H1 (cell line): ENCODE measurements at regions not wholly inside any gene's neighbourhood (a gene's known extent, or its start where the extent isn't known, plus 50 kb on each side); places are given as distances from the start of the nearest gene placed in this dataset.

Experiments
- CTCF ChIA-PET: fragments of 300-600 bp; sonication (Branson Sonifier 250); formaldehyde crosslinking; loops from one replicate; lab custom pipeline; 2021; ENCODE audit not compliant: partially characterized antibody; lab: Charles Lee
- POLR2A ChIA-PET: fragments of 300-600 bp; sonication (Branson Sonifier 250); formaldehyde crosslinking; loops from one replicate; lab custom pipeline; 2021; ENCODE audit warnings: inconsistent platforms; ENCODE audit not compliant: partially characterized antibody; lab: Charles Lee
- DNase-seq, 2 experiments: peaks; one replicate each; pipeline versions ENCODE4 v3.0.0 to v3.0.0-alpha.2; 2010 to 2022; ENCODE audit warnings: low spot score in 2 of 2, low read depth in 1 of 2, mixed read lengths in 1 of 2
- FAIRE-seq: peaks from 2 replicates; lab custom pipeline; 2011; peaks lifted over from hg19 to GRCh38; lab: Jason Lieb, UNC
- H2AFZ ChIP-seq: 2 replicates; pipeline ENCODE4 v1.8.1; 2012; ENCODE audit warnings: low read length, inconsistent platforms
- H2AK5ac ChIP-seq: 2 replicates; pipeline ENCODE4 v1.6.1; 2013; ENCODE audit warnings: low read depth, low read length
- H2BK120ac ChIP-seq: replicated peaks from 2 replicates; pipeline ENCODE3; 2013; ENCODE audit warnings: low read depth, low read length, inconsistent platforms
- H2BK12ac ChIP-seq: 2 replicates; pipeline ENCODE4 v1.6.1; 2013; ENCODE audit warnings: low read depth, low read length
- H2BK15ac ChIP-seq: 2 replicates; pipeline ENCODE4 v1.6.1; 2013; ENCODE audit warnings: low read length
- H2BK20ac ChIP-seq: 2 replicates; pipeline ENCODE4 v1.6.1; 2013; ENCODE audit warnings: low read length
- H2BK5ac ChIP-seq: 2 replicates; pipeline ENCODE4 v1.6.1; 2013; ENCODE audit warnings: low read depth, low read length
- H3K14ac ChIP-seq: 2 replicates; pipeline ENCODE4 v1.6.1; 2013; ENCODE audit warnings: inconsistent platforms; ENCODE audit not compliant: insufficient read length
- H3K18ac ChIP-seq: 2 replicates; pipeline ENCODE4 v1.6.1; 2013; ENCODE audit warnings: low read length; ENCODE audit errors: extremely low read depth
- H3K23ac ChIP-seq: 2 replicates; pipeline ENCODE4 v1.6.1; 2013; ENCODE audit warnings: inconsistent platforms; ENCODE audit not compliant: insufficient read length
- H3K23me2 ChIP-seq: 2 replicates; pipeline ENCODE4 v1.6.1; 2013; ENCODE audit warnings: low read depth, low read length
- H3K27ac ChIP-seq: 2 replicates; pipeline ENCODE4 v1.6.1; 2011; ENCODE audit warnings: low read depth, low read length, inconsistent platforms
- H3K27me3 ChIP-seq, 4 experiments: replicated peaks in 1 of 4; 1 replicate in 1 of 4; 2 replicates in 3 of 4; pipeline versions ENCODE4 v1.6.1 to v1.8.1; 2011 to 2013; ENCODE audit warnings: low read length in 3 of 4, mild to moderate bottlenecking in 3 of 4, inconsistent platforms in 2 of 4, mixed read lengths in 2 of 4, moderate library complexity in 1 of 4; ENCODE audit not compliant: control insufficient read depth in 3 of 4, insufficient read depth in 3 of 4; ENCODE audit errors: extremely low read depth in 1 of 4
- H3K36me3 ChIP-seq, 4 experiments: 2 replicates each; pipeline versions ENCODE4 v1.6.1 to v1.8.1; 2011 to 2013; ENCODE audit warnings: mild to moderate bottlenecking in 4 of 4, low read length in 3 of 4, moderate library complexity in 2 of 4, control low read depth in 1 of 4, inconsistent platforms in 1 of 4; ENCODE audit not compliant: insufficient read depth in 4 of 4, control insufficient read depth in 2 of 4
- H3K4ac ChIP-seq: replicated peaks from 2 replicates; pipeline ENCODE3; 2013; ENCODE audit warnings: low read length, low read depth, mixed read lengths, inconsistent platforms; ENCODE audit not compliant: insufficient read length
- H3K4me1 ChIP-seq, 4 experiments: replicated peaks in 1 of 4; 1 replicate in 1 of 4; 2 replicates in 3 of 4; pipeline versions ENCODE4 v1.6.1 to v1.8.1; 2011 to 2013; ENCODE audit warnings: low read length in 3 of 4, inconsistent platforms in 2 of 4, mixed read lengths in 1 of 4; ENCODE audit not compliant: insufficient read depth in 4 of 4, control insufficient read depth in 3 of 4
- H3K4me2 ChIP-seq, 2 experiments: 2 replicates each; pipeline versions ENCODE4 v1.6.1 to v1.8.1; 2011 to 2013; ENCODE audit warnings: low read depth in 2 of 2, low read length in 2 of 2, control low read depth in 1 of 2, inconsistent platforms in 1 of 2, mild to moderate bottlenecking in 1 of 2; ENCODE audit not compliant: insufficient read depth in 1 of 2
- H3K4me3 ChIP-seq, 4 experiments: fragments of 200-600, 300-600 bp in 1 of 4; sonication (generic), shearing (Covaris generic), sonication (Bioruptor Twin) in 1 of 4; 2 replicates each; pipeline versions ENCODE4 v1.5.1 to v1.8.1; 2011 to 2016; ENCODE audit warnings: low read length in 4 of 4, low read depth in 3 of 4, control low read depth in 2 of 4, inconsistent platforms in 2 of 4, mild to moderate bottlenecking in 2 of 4, mixed read lengths in 1 of 4, moderate library complexity in 1 of 4; ENCODE audit not compliant: insufficient read depth in 2 of 4; ENCODE audit errors: extremely low read depth in 1 of 4
- H3K56ac ChIP-seq: replicated peaks from 2 replicates; pipeline ENCODE3; 2013; ENCODE audit warnings: low read depth, mild to moderate bottlenecking, mixed read lengths, low read length, inconsistent platforms; ENCODE audit not compliant: insufficient read length
- H3K79me1 ChIP-seq: 2 replicates; pipeline ENCODE4 v1.6.1; 2013; ENCODE audit warnings: low read depth, low read length, control low read depth
- H3K79me2 ChIP-seq, 2 experiments: 2 replicates each; pipeline versions ENCODE4 v1.6.1 to v1.8.1; 2012 to 2013; ENCODE audit warnings: low read length in 2 of 2, mild to moderate bottlenecking in 2 of 2, inconsistent platforms in 1 of 2; ENCODE audit not compliant: insufficient read depth in 2 of 2, control insufficient read depth in 1 of 2
- H3K9ac ChIP-seq, 4 experiments: replicated peaks in 1 of 4; 1 replicate in 1 of 4; 2 replicates in 3 of 4; pipeline versions ENCODE4 v1.6.1 to v1.8.1; 2011 to 2013; ENCODE audit warnings: low read depth in 3 of 4, low read length in 3 of 4, control low read depth in 2 of 4, mild to moderate bottlenecking in 2 of 4, moderate library complexity in 2 of 4, inconsistent platforms in 1 of 4; ENCODE audit errors: extremely low read depth in 1 of 4
- H3K9me3 ChIP-seq, 2 experiments: 2 replicates each; pipeline versions ENCODE4 v1.6.1 to v1.8.1; 2012 to 2013; ENCODE audit warnings: mild to moderate bottlenecking in 2 of 2, moderate library complexity in 2 of 2, control low read depth in 1 of 2, inconsistent platforms in 1 of 2, low read depth in 1 of 2, low read length in 1 of 2, mixed read lengths in 1 of 2; ENCODE audit not compliant: insufficient read depth in 2 of 2
- H4K20me1 ChIP-seq, 2 experiments: replicated peaks in 1 of 2; 2 replicates each; pipeline versions ENCODE3 to v1.8.1; 2011 to 2013; ENCODE audit warnings: inconsistent platforms in 2 of 2, low read length in 2 of 2, mild to moderate bottlenecking in 1 of 2; ENCODE audit not compliant: insufficient read depth in 2 of 2, control insufficient read depth in 1 of 2
- H4K5ac ChIP-seq: 2 replicates; pipeline ENCODE4 v1.6.1; 2013; ENCODE audit warnings: low read length, low read depth, mixed read lengths, inconsistent platforms; ENCODE audit not compliant: insufficient read length
- H4K8ac ChIP-seq: 2 replicates; pipeline ENCODE4 v1.8.0; 2013; ENCODE audit warnings: mild to moderate bottlenecking, moderate library complexity, low read length, inconsistent platforms; ENCODE audit not compliant: insufficient read depth; ENCODE audit errors: extremely low read depth
- H4K91ac ChIP-seq: replicated peaks from 2 replicates; pipeline ENCODE3; 2013; ENCODE audit warnings: low read length, mixed read lengths, inconsistent platforms; ENCODE audit not compliant: insufficient read length
- ASH2L ChIP-seq: fragments of 200-600, 300-600 bp; sonication (generic); IDR thresholded peaks from one replicate; pipeline ENCODE4 v1.7.1; 2017; ENCODE audit warnings: low read length
- BCL11A ChIP-seq, 2 experiments: IDR thresholded peaks; one replicate each; pipeline ENCODE4 v1.6.1; 2011; ENCODE audit warnings: low read depth in 2 of 2, low read length in 2 of 2, mild to moderate bottlenecking in 2 of 2
- KDM1A ChIP-seq: fragments of 200-600, 300-600 bp; sonication (generic); IDR thresholded peaks from 2 replicates; pipeline ENCODE4 v1.7.1; 2016; ENCODE audit warnings: mild to moderate bottlenecking, low read length, borderline replicate concordance
- KDM5A ChIP-seq: fragments of 200-600 bp; IDR thresholded peaks from 2 replicates; pipeline ENCODE4 v1.7.1; 2012; ENCODE audit warnings: mild to moderate bottlenecking, low read length, inconsistent platforms, mixed read lengths
- POLR2A ChIP-seq, 2 experiments: IDR thresholded peaks; 1 replicate in 1 of 2; 2 replicates in 1 of 2; pipeline ENCODE4 v1.6.1; 2011; ENCODE audit warnings: low read depth in 2 of 2, low read length in 2 of 2, mild to moderate bottlenecking in 2 of 2; ENCODE audit errors: control extremely low read depth in 1 of 2
- RNF2 ChIP-seq: fragments of 200-900, 300-1000 bp; sonication (generic); IDR thresholded peaks from 2 replicates; pipeline ENCODE4 v1.7.1; 2016; ENCODE audit warnings: borderline replicate concordance, low read depth, mild to moderate bottlenecking, antibody characterized with exemption, low read length; ENCODE audit not compliant: poor library complexity, severe bottlenecking; ENCODE audit errors: missing control alignments
- SRF ChIP-seq: IDR thresholded peaks from 2 replicates; pipeline ENCODE4 v1.6.1; 2011; ENCODE audit warnings: mild to moderate bottlenecking, low read depth, low read length, moderate library complexity
- TEAD4 ChIP-seq: IDR thresholded peaks from 2 replicates; pipeline ENCODE4 v1.6.1; 2012; ENCODE audit warnings: low read depth, low read length, inconsistent platforms, mixed read lengths

- Histone ChIP-seq H3K18ac (no peak overlapping the region), H2BK120ac (no peak overlapping the region), H3K27me3 (no peaks in the 10 kb centered on the region), H3K4me1 (no peaks in the 10 kb centered on the region; a peak in 2 of 7 replicates), H3K23ac (no peak overlapping the region), H3K4me2 (no peak overlapping the region), H2AFZ (peak overlapping the region; percentile 6; the same call in 1 of the 2 replicates), H3K4ac (no peak overlapping the region), H3K4me3 (no peak overlapping the region), H2BK5ac (no peak overlapping the region), H4K5ac (no peak overlapping the region), H2BK20ac (no peak overlapping the region), H4K8ac (no peak overlapping the region), H3K79me2 (no peaks in the 10 kb centered on the region), H3K27ac (no peak overlapping the region), H4K20me1 (no peaks in the 10 kb centered on the region), H2BK15ac (no peak overlapping the region), H3K36me3 (no peaks in the 10 kb centered on the region), H4K91ac (no peak overlapping the region), H3K79me1 (no peaks in the 10 kb centered on the region), H2BK12ac (no peak overlapping the region), H3K14ac (no peak overlapping the region), H3K23me2 (no peaks in the 10 kb centered on the region), H2AK5ac (no peak overlapping the region), H3K9me3 (no peaks in the 10 kb centered on the region), H3K56ac (no peak overlapping the region), H3K9ac (no peak overlapping the region)
- FAIRE-seq (no peak), DNase-seq (no peak)
- ChIA-PET POLR2A (no interaction called here), CTCF (interaction anchor here (0.6 to 0.8 kb wide), 3 partner anchors 221 to 659 kb away, joined by 3 read pairs; no protein-coding TSS in a partner anchor)
- TF ChIP-seq ASH2L (no peak), TEAD4 (no peak), RNF2 (no peak), POLR2A (IDR thresholded peaks at IDR 0.05; ENCODE audit: control extremely low read depth in 1 of 2, low read depth in 2 of 2, low read length in 2 of 2) (no peak), BCL11A (IDR thresholded peaks at IDR 0.05; ENCODE audit: low read depth in 2 of 2, low read length in 2 of 2) (no peak), SRF (no peak), KDM1A (no peak), KDM5A (no peak)
These were observed 100.0 kb upstream of the JARID2 start for GRCh38 chr6:15145821-15146220.
